A172 (cell line): ENCODE measurements at regions not wholly inside any gene's neighbourhood (a gene's known extent, or its start where the extent isn't known, plus 50 kb on each side); places are given as distances from the start of the nearest gene placed in this dataset.

Experiments
- DNase-seq: peaks from one replicate; pipeline ENCODE4 v3.0.0-alpha.2; 2015; ENCODE audit warnings: low spot score

- DNase-seq: no peak
Measured at GRCh38 chr13:112245989-112246388, 130.2 kb upstream of the SPACA7 start.

DNA sequence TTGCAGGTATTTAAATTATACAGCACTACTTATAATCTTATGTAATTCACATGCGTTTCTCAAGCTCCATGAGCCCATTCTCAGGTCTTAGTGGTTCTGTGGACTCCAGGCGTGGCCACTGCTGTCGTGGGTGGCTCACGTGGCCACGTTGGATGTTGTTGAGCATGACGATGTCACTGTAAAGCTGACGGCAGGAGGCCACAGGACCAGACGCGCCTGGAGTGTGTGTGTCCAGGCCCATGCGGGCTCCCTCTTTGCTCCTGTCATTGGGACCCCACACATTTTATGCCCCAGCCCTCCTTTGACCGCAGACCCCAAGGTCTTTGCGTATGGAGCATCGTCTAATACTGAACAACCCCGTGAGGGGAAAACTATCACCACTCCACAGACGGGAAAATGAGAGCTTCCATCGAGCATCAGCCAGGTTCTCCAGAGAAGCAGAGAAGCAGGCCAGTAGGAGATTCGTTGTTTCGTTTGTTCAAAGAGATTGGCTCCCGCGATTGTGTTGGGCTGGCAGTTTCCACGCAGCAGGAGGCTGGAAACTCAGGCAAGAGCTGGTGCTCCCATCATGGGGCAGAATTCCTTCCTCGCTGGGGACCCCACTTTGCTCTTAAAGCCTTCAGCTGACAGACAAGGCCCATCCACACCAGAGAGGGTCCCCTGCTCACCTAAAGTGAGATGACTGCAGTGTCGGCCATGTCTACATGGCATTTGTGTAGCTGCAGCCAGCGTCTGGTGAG, 129.3 kb upstream of the SPACA7 start:
- no peak for DNase-seq

- no peak for DNase-seq
Measured at GRCh38 chr13:112247471-112248405, 128.4 kb upstream of the SPACA7 start.

DNA sequence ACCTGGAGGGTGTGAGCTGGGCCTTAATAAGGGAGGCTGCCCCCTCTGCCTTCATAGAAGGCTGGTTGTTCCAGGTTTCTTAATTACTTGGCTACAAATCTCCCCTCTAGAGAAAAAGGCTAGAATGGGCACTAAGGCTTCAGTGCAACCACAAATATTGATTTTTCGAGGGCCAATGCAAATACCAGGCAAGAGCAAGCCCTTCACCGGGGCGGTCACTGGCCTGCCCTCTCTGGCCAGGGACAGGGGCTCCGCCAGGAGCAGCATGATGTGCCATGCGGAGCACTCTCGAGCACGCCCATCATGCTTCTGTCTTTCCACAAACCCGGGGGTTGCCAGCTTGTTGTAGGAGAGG, 127.8 kb upstream of the SPACA7 start:
- DNase-seq: no peak

DNA sequence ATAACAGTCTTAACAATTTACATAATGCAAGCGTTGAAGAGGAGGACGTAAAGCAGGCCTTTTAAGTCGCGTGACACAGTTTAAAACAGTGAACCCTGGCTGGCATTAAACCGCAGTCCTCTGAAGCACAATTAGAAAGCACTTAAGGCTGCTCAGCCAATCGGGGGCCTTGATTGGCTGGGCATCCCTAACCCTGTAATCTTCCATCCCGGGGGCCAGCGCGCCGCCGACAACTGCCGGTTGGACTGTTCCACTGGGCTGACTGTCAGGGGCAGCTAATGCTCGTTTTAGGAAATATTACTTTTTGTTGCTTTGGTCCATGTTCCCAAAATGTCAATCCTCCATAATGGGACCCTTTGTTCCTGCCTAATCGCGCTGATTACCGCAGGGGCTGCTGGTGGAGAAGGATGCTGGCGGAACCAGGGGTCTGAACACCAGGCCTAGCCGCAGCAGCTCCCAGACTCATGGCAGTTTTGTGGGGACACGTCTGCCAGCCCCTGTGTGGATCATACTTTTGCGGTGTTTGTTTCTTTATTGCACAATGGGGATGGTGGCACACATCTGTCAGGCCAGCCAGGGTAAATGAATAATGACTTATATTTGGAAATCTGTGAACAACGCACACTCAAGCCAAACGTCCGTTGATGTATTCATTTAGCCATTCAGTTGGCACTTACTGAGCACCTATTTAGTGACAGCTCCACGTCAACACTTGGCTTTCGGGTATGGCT, 127.1 kb upstream of the SPACA7 start:
- DNase-seq: no peak

DNA sequence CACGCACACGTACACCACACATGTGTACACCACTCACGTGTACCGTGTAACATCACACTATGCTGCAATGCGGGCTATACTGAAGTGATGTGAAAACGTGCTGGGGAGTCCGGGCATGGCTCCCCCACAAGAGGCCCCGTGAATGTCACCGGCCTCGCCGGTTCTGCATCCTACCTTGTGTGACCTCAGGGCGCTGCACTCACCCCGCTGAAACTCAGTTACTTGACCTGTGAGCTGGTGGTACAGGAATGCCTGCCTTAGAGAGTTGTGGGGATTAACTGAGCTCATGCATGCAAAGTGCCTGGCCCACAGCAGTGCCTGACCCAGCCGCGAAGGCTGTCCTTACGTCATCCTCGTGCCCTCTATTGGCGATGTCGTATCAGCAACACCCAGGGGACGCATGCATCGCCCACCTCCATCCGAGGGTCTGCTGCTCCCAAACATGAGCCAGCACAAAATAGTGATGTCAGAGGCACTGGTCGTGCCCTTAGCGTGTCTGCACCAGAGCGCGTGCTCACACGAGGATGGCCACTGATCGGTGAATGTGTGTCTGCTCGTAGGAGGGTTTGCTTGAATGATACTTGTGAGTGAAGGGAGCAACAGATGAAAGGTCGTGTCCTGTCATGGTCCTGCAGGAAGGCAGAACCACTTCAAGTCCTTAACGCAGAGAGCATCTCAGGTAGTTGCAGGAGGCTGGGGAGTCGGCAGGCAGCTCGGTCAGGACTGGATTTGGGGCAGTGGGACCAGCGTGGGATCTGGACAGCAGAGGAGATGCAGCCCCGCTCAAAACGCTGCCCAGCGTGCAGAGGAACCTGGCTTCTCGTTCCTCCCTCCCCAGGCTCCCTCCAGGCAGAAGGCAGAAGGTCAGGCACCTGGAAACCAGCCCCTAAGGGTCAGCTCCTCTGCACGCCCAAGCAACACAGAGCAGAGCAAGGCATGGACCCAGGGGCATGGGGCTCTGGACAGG, 126.2 kb upstream of the SPACA7 start:
- DNase-seq: no peak

- no peak for DNase-seq
Measured at GRCh38 chr13:112250788-112251445, 125.2 kb upstream of the SPACA7 start.

GRCh38 chr13:112251930-112252585, 124.1 kb upstream of the SPACA7 start:
- DNase-seq: no peak

- no peak for DNase-seq
Measured at GRCh38 chr13:112252804-112253590, 123.2 kb upstream of the SPACA7 start.

DNA sequence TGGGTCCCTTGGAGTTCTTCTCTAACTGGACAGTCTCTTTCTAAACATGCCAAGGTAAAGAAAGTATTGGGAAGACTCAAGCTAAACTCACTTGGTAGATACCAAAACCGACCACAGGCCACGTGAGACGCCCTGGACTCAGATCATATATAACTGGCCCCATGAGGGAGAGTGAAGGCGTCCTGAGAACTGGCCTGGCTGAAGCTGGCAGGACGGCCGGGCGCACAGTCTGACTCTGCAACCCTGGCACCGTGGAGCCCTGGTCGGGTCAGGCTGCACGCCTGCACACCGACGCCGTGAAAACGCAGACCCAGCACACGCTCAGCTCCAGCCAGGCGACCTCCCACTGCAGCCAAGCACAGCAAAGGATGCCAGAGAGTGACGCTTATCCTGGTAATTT, 122.5 kb upstream of the SPACA7 start:
- DNase-seq: no peak

GRCh38 chr13:112254061-112254818, 121.9 kb upstream of the SPACA7 start:
- DNase-seq: no peak

DNA sequence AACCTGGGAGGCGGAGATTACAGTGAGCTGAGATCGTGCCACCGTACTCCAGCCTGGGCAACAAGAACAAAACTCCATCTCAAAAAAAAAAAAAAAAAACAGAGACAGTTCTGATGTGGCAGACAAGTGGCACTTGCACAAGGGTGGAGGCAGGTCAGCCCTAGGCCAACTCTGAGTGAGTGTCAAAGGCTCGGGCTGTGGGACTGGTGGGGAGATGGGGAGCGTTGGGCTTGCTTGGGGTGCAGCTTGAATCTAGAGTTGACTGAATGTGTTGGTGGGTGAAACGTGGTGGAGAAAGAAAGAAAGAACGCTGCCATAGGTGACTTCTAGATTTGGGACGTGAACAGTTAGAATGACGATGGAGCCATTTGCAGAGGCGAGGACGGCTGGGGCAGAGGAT, 121.3 kb upstream of the SPACA7 start:
- DNase-seq: no peak

GRCh38 chr13:112255550-112256120, 120.5 kb upstream of the SPACA7 start:
- DNase-seq: no peak

DNA sequence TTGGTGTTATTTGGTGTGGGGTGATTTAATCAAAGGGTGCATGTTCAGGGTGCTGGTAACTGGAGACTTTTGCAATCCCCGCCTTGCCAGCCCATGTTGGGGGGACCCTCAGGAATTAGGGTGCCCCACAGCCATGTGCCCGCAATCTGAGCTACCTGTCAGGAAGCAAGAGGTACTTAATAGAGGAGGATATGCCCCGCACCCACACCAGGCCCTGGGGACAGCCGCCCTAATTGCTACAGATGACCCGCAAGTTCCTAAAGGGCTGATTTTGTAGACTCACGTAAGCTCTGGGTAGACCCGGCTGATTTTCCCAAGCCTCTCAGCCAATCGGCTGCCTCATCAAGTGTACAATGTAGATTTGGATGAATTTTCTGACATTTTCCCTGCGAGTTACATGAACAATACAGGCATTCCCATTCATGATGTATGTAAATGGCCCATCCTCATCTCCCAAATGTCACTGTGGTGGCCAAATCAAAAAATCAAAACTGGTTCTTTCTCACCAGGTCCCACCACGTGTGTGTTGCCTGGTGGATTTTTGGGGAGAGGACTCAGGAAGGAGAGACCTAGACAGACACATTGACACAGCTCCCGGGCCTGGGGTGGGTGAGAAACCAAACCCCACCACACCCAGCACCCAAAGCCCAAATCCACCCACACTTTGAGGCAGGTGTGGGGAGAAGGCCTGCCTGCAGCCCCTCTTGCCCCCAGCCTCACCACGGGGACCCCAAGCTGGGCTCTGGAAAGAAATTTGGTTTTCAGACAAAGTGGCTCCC, 119.2 kb upstream of the SPACA7 start:
- DNase-seq: no peak

- DNase-seq: no peak
Measured at GRCh38 chr13:112259511-112259910, 116.6 kb upstream of the SPACA7 start.

- DNase-seq: no peak
Measured at GRCh38 chr13:112260108-112261055, 115.8 kb upstream of the SPACA7 start.
